CD4-positive, alpha-beta memory T cell (primary cell): ENCODE measurements at regions not wholly inside any gene's neighbourhood (a gene's known extent, or its start where the extent isn't known, plus 50 kb on each side); places are given as distances from the start of the nearest gene placed in this dataset.
"Not testable (repeated sequence)": the region's sequence is repeated elsewhere in the genome, so short reads cannot be mapped to it uniquely, and the experiment has no call there.

Experiments used
- CTCF ChIA-PET: fragments of 350-600 bp; sonication (Branson Sonifier 250); formaldehyde crosslinking; loops from one replicate; lab custom pipeline; 2021; ENCODE audit warnings: inconsistent platforms; ENCODE audit not compliant: partially characterized antibody; lab: Charles Lee
- POLR2A ChIA-PET: fragments of 350-600 bp; sonication (Branson Sonifier 250); formaldehyde crosslinking; loops from one replicate; lab custom pipeline; 2021; ENCODE audit not compliant: partially characterized antibody; lab: Charles Lee
- DNase-seq, 5 donors: peaks; one replicate each; pipeline versions ENCODE4 v3.0.0 to v3.0.0-alpha.2; 2020 to 2022; ENCODE audit warnings: mixed read lengths in 1 of 5
- H3K27ac ChIP-seq: one replicate; pipeline ENCODE4 v1.7.0; 2013; ENCODE audit warnings: low read depth, low read length
- H3K27me3 ChIP-seq: 2 replicates; pipeline ENCODE4 v1.7.0; 2013; ENCODE audit warnings: mild to moderate bottlenecking, low read length, moderate library complexity; ENCODE audit not compliant: insufficient read depth
- H3K36me3 ChIP-seq: 2 replicates; pipeline ENCODE4 v1.7.0; 2013; ENCODE audit warnings: mild to moderate bottlenecking, low read length, moderate library complexity; ENCODE audit not compliant: insufficient read depth
- H3K4me1 ChIP-seq: 2 replicates; pipeline ENCODE4 v1.7.0; 2013; ENCODE audit warnings: mild to moderate bottlenecking, low read length, moderate library complexity; ENCODE audit not compliant: insufficient read depth
- H3K4me3 ChIP-seq, 2 donors: one replicate each; pipeline ENCODE4 v1.7.0; 2013; ENCODE audit warnings: low read length in 2 of 2, mild to moderate bottlenecking in 1 of 2
- H3K9me3 ChIP-seq, 2 donors: one replicate each; pipeline ENCODE4 v1.7.0; 2013; ENCODE audit warnings: low read length in 2 of 2, control low read depth in 1 of 2; ENCODE audit not compliant: control insufficient read depth in 1 of 2
- H3K27ac Mint-ChIP-seq, 7 donors: one replicate each; pipeline ENCODE4 v1.8.0; 2020 to 2021; ENCODE audit warnings: mixed read lengths in 7 of 7, mild to moderate bottlenecking in 6 of 7, inconsistent platforms in 3 of 7, moderate library complexity in 3 of 7
- H3K27me3 Mint-ChIP-seq, 2 donors: one replicate each; pipeline ENCODE4 v1.8.0; 2020 to 2021; ENCODE audit warnings: mixed read lengths in 2 of 2
- H3K36me3 Mint-ChIP-seq, 2 donors: one replicate each; pipeline ENCODE4 v1.8.0; 2020 to 2021; ENCODE audit warnings: mixed read lengths in 2 of 2, inconsistent platforms in 1 of 2, mild to moderate bottlenecking in 1 of 2
- H3K4me1 Mint-ChIP-seq, 4 donors: one replicate each; pipeline ENCODE4 v1.8.0; 2020 to 2021; ENCODE audit warnings: mixed read lengths in 4 of 4, mild to moderate bottlenecking in 1 of 4
- H3K4me3 Mint-ChIP-seq, 8 donors: one replicate each; pipeline ENCODE4 v1.8.0; 2020 to 2021; ENCODE audit warnings: mixed read lengths in 8 of 8, mild to moderate bottlenecking in 7 of 8, moderate library complexity in 6 of 8, inconsistent platforms in 3 of 8
- H3K9me3 Mint-ChIP-seq, 8 donors: one replicate each; pipeline ENCODE4 v1.8.0; 2020 to 2021; ENCODE audit warnings: mixed read lengths in 8 of 8, mild to moderate bottlenecking in 5 of 8, inconsistent platforms in 3 of 8, moderate library complexity in 1 of 8
- intact Hi-C: fragments of 100-400 bp; cut with micrococcal nuclease; formaldehyde crosslinking; loops from one replicate; pipeline ENCODE4 v1.15.1; 2023

GRCh38 chr5:35538198-35538931 lies 79.3 kb upstream of the SPEF2 start:
- H3K4me3 Mint-ChIP-seq = no peak overlapping the region

GRCh38 chr5:35533156-35533555 lies 84.5 kb upstream of the SPEF2 start:
- peaks cover 0 to 3% (median 0%) of the 10 kb centered on the region in 8 donors for H3K9me3 Mint-ChIP-seq

More at GRCh38 chr5:35538198-35538931, 79.3 kb upstream of the SPEF2 start:
- H3K27me3 ChIP-seq = no peaks in the 10 kb centered on the region
- Mint-ChIP-seq H3K9me3 (peaks cover 0 to 8% (median 4%) of the 10 kb centered on the region in 8 donors), H3K4me1 (no peaks in the 10 kb centered on the region), H3K36me3 (no peaks in the 10 kb centered on the region), H3K27me3 (peaks cover 4 to 11% of the 10 kb centered on the region in 2 donors), H3K27ac (peak overlapping the region in 1 of 7 donors; percentile 74)
- H3K4me3 ChIP-seq = no peak overlapping the region
- no peak overlapping the region for H3K27ac ChIP-seq
- ChIA-PET CTCF (no interaction called here), POLR2A (no interaction called here)
- intact Hi-C loops = no loop called here
- no peak for DNase-seq
- no peaks in the 10 kb centered on the region for H3K4me1 ChIP-seq
- H3K36me3 ChIP-seq = no peaks in the 10 kb centered on the region
- no peaks in the 10 kb centered on the region for H3K9me3 ChIP-seq

GRCh38 chr5:35531553-35531952 lies 86.1 kb upstream of the SPEF2 start:
- H3K4me3 ChIP-seq, H3K9me3 Mint-ChIP-seq, H3K4me1 Mint-ChIP-seq, intact Hi-C loops, H3K4me3 Mint-ChIP-seq, POLR2A ChIA-PET, H3K27ac ChIP-seq, H3K36me3 Mint-ChIP-seq, H3K4me1 ChIP-seq, H3K9me3 ChIP-seq, CTCF ChIA-PET, H3K36me3 ChIP-seq, H3K27ac Mint-ChIP-seq, H3K27me3 ChIP-seq, DNase-seq, H3K27me3 Mint-ChIP-seq: not testable (repeated sequence)

More at GRCh38 chr5:35533156-35533555, 84.5 kb upstream of the SPEF2 start:
- H3K27ac ChIP-seq = no peak overlapping the region
- no peak overlapping the region for H3K27ac Mint-ChIP-seq
- H3K9me3 ChIP-seq = no peaks in the 10 kb centered on the region
- intact Hi-C loops = no loop called here
- DNase-seq = no peak
- H3K4me3 Mint-ChIP-seq = no peak overlapping the region
- no peak overlapping the region for H3K4me3 ChIP-seq
- ChIA-PET CTCF (no interaction called here), POLR2A (no interaction called here)
- H3K4me1 Mint-ChIP-seq = no peaks in the 10 kb centered on the region
- H3K36me3 ChIP-seq = no peaks in the 10 kb centered on the region
- H3K27me3 ChIP-seq = no peaks in the 10 kb centered on the region
- peaks cover 5 to 7% of the 10 kb centered on the region in 2 donors for H3K27me3 Mint-ChIP-seq
- no peaks in the 10 kb centered on the region for H3K36me3 Mint-ChIP-seq
- no peaks in the 10 kb centered on the region for H3K4me1 ChIP-seq

- Mint-ChIP-seq H3K27me3 (peaks cover 3 to 14% of the 10 kb centered on the region in 2 donors), H3K4me1 (no peaks in the 10 kb centered on the region), H3K4me3 (no peak overlapping the region), H3K9me3 (peaks cover 0 to 12% (median 6%) of the 10 kb centered on the region in 8 donors), H3K27ac (no peak overlapping the region), H3K36me3 (no peaks in the 10 kb centered on the region)
- no peak overlapping the region for H3K27ac ChIP-seq
- H3K36me3 ChIP-seq = no peaks in the 10 kb centered on the region
- H3K9me3 ChIP-seq = no peaks in the 10 kb centered on the region
- ChIA-PET POLR2A (no interaction called here), CTCF (no interaction called here)
- intact Hi-C loops = no loop called here
- no peaks in the 10 kb centered on the region for H3K27me3 ChIP-seq
- no peak overlapping the region for H3K4me3 ChIP-seq
- no peaks in the 10 kb centered on the region for H3K4me1 ChIP-seq
- no peak for DNase-seq
Measured at GRCh38 chr5:35518104-35518503, 99.6 kb upstream of the SPEF2 start.

GRCh38 chr5:35516271-35516670 lies 101.4 kb upstream of the SPEF2 start:
- intact Hi-C loops = no loop called here
- Histone ChIP-seq H3K4me3 (no peak overlapping the region), H3K36me3 (no peaks in the 10 kb centered on the region), H3K9me3 (no peaks in the 10 kb centered on the region), H3K27ac (no peak overlapping the region), H3K4me1 (no peaks in the 10 kb centered on the region), H3K27me3 (no peaks in the 10 kb centered on the region)
- no peak for DNase-seq
- ChIA-PET CTCF (no interaction called here), POLR2A (no interaction called here)
- peaks cover 5 to 8% of the 10 kb centered on the region in 2 donors for H3K27me3 Mint-ChIP-seq
- no peak overlapping the region for H3K27ac Mint-ChIP-seq
- no peaks in the 10 kb centered on the region for H3K4me1 Mint-ChIP-seq
- peaks cover 0 to 23% (median 9%) of the 10 kb centered on the region in 8 donors for H3K9me3 Mint-ChIP-seq
- no peaks in the 10 kb centered on the region for H3K36me3 Mint-ChIP-seq
- H3K4me3 Mint-ChIP-seq = no peak overlapping the region

- no peaks in the 10 kb centered on the region for H3K36me3 ChIP-seq
- ChIA-PET POLR2A (no interaction called here), CTCF (no interaction called here)
- H3K27ac Mint-ChIP-seq = no peak overlapping the region
- peaks cover 7 to 10% of the 10 kb centered on the region in 2 donors for H3K27me3 Mint-ChIP-seq
- H3K4me3 ChIP-seq = no peak overlapping the region
- H3K4me1 Mint-ChIP-seq = no peaks in the 10 kb centered on the region
- H3K4me3 Mint-ChIP-seq = no peak overlapping the region
- intact Hi-C loops = no loop called here
- no peak for DNase-seq
- H3K36me3 Mint-ChIP-seq = no peaks in the 10 kb centered on the region
- H3K27me3 ChIP-seq = no peaks in the 10 kb centered on the region
- H3K9me3 Mint-ChIP-seq = peaks cover 0 to 42% (median 17%) of the 10 kb centered on the region in 8 donors
- H3K9me3 ChIP-seq = no peaks in the 10 kb centered on the region
- H3K4me1 ChIP-seq = no peaks in the 10 kb centered on the region
- H3K27ac ChIP-seq = no peak overlapping the region
Measured at GRCh38 chr5:35513612-35514011, 104.1 kb upstream of the SPEF2 start.

GRCh38 chr5:35502206-35502605 lies 115.5 kb upstream of the SPEF2 start:
- intact Hi-C loops = no loop called here
- peaks cover 0 to 2% of the 10 kb centered on the region in 2 donors for H3K36me3 Mint-ChIP-seq
- ChIA-PET CTCF (no interaction called here), POLR2A (no interaction called here)
- peaks cover 0 to 64% (median 36%) of the 10 kb centered on the region in 8 donors for H3K9me3 Mint-ChIP-seq
- no peaks in the 10 kb centered on the region for H3K9me3 ChIP-seq
- H3K4me3 Mint-ChIP-seq = no peak overlapping the region
- H3K27ac ChIP-seq = no peak overlapping the region
- H3K4me3 ChIP-seq = no peak overlapping the region
- H3K36me3 ChIP-seq = no peaks in the 10 kb centered on the region
- H3K27ac Mint-ChIP-seq = no peak overlapping the region
- H3K27me3 Mint-ChIP-seq = peaks cover 0 to 5% of the 10 kb centered on the region in 2 donors
- H3K27me3 ChIP-seq = no peaks in the 10 kb centered on the region
- no peaks in the 10 kb centered on the region for H3K4me1 Mint-ChIP-seq
- no peak for DNase-seq
- H3K4me1 ChIP-seq = no peaks in the 10 kb centered on the region
